HG02571 (cell line): ENCODE measurements at regions not wholly inside any gene's neighbourhood (a gene's known extent, or its start where the extent isn't known, plus 50 kb on each side); places are given as distances from the start of the nearest gene placed in this dataset.

Source experiments
- ATAC-seq: cut with Tn5 transposase; IDR thresholded peaks from one replicate; pipeline ENCODE4 v1.9.1; 2021; ENCODE audit warnings: mild to moderate bottlenecking, moderate library complexity; ENCODE audit not compliant: unreplicated experiment

DNA sequence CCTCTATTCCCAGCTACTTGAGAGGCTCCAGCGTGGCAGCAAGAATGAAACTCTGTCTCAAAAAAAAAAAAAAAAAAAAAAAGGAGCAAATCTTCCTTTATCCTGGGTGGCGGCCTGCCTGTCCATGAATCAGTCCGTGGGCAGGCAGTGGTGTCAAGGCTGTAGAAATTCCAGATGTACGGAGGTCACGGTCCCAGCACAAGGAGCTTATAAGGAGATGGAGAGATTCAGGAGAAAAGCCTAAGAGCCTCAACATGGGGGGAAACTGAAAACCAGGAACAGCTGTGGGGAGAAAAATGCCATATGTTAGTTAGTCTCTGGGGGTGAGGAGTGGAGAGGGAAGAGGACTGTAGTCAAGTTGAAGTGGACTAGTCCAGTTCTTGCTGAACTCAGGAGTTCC lies 130.5 kb upstream of the CRY1 start:
- no peak for ATAC-seq

DNA sequence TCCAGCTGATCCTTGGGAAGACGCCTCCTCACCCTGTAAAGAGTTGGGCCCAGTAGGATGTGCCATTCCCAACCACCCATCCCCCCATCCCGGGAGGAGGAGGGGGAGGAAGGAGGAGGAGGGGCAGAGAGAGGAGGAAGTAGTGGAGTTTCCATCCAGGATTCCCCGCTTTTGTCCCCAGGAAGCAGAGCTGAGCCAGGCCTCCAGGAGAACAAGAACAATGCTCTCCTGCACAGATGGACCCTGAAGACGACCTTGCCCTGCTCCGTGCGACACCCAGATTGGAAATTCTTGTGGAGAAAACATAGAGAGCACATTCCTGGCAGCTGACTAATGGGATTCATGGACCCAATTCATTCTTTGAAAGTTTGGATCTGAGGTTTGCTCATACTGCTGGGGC lies 132.3 kb upstream of the CRY1 start:
- ATAC-seq: no peak

DNA sequence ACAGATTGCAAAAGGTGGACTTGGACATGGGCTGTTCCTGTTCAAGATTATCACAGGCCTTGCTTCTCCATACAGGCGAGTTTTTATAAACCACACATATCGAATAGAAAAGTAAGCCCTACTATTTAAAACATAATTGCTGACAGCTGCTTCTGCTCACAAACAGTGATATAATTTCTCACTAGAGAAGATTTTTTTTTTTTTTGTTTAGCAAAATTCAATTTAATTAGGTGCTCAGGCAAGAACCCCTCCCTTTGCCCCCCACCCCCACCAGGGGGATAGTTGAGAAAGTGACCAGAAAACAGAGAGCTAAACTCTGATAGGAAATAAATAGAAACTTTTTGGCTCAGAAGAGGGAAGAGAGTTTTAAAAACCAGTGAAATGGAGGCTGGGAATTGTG lies 132.8 kb upstream of the CRY1 start:
- no peak for ATAC-seq

DNA sequence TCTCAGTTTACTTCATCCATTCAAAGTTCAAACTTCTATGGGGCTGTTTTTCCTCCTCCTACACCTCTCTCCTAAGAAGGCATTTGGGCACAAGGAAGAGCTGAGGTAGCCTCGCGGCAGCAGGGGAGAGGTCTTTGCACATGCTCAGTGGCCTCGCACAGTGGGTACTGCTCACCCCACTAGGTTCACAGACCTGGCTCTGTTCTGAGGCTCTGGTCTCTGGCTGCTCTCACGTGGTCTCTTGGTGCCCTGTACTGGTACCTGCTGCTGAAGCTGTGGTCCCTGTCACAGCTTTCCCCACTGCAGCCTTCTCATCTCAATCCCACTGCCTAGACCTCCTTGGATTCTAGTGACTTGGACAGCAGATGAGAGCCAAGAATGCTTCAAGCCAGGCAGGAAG lies 134.7 kb upstream of the CRY1 start:
- no peak for ATAC-seq

DNA sequence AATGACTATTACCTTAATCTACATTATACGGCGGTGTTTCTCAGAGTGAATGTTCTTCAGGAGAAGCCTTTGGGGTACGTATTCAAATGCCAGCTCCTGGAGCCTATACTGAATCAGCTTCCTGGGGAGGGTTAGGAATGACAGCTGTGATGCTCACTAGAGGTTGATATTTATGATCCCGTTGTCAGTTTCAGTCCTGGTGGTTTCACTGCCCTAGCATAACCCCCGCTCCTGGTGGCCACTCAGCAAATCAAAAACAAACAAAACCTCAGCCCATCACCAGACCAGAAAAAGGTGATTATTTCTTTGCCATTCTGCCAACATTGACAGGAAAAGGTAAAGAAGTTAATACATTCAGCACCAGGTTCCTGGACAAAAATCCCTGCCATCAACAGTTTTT lies 136.5 kb upstream of the CRY1 start:
- ATAC-seq: no peak

DNA sequence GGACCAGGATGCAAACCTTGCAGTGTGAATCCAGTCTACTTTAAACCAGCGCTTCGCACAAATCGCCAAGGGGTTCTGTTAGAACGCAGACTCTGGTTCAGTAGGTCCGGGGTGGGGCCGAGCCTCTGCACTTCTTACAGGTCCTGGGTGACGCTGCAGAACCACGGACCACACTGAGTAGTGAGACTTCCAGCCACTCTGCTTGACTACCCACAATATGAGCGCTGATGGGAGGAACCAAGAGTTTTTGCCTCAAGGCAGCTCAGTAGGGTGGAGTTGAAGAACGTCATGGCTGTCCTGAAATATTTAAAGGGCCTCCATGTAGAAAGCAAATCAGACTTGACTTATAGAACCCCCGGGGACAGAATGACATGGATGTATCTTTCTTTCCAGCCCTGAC lies 138.0 kb upstream of the CRY1 start:
- ATAC-seq: no peak

DNA sequence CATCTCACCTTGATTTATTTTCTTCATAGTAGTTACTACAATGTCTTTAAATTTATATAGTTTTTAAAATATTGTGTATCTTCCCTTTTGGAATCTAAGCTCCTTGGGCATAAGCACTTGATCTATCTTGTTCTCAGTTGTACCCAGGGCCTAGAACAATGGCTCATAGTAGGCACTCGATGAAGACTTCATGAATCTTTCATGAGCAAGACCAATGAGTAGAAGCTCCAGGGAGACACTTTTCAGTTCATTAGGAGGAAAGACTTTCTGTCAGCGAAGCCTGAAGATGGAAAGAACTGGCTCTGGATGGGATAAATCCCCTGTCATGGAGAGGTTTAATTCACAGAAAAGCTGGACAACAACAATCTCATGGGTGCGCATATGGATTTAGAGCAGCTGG lies 140.2 kb upstream of the CRY1 start:
- no peak for ATAC-seq

DNA sequence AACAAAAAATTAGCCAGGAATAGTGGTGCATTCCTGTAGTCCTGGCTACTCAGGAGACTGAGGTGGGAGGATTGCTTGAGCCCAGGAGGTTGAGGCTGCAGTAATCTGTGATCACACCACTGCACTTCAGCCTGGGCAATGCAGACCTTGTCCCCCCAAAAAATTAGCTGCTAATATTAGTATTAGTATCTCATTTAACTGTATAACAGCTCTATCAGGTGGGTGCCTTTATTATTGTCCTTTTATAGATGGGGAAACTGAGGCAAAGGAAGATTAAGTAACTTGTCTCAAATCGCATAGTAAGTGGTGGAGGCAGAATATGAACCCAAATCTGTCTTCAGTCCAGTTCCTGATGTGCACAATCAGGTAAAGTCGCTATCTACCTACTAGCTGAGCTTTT lies 142.3 kb upstream of the CRY1 start:
- no peak for ATAC-seq

DNA sequence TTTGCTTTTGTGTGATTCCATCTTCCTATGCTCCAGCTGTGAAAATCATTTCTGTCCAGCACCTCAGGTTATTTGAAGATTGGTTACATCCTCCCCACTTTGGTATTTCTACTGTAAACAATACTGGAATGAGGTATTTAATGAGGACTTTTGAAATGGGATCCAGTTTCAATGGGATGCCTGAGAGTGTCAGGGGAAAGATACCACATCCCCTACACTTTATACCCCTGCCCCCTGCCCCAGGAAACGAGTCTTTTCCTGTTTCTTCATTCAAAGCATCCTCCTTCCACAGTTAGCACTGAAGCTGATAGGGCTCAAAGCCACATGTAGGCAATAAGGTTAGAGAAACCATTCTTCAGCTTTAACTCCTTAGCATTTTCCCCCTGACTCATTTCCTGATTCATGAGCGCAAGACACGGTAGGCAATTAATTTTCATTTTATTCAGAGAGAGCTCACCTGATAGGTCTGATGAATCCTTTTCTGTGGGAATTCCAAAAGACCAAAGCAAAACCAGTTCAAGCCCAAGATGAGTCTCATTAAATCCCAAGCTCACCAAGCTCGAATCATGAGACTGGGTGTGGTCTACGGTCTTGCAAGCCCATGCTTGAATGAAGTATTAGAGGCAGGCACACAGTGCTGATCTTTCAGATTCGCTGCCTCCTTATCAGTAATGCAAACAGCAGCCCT lies 143.6 kb upstream of the CRY1 start:
- ATAC-seq: no peak

DNA sequence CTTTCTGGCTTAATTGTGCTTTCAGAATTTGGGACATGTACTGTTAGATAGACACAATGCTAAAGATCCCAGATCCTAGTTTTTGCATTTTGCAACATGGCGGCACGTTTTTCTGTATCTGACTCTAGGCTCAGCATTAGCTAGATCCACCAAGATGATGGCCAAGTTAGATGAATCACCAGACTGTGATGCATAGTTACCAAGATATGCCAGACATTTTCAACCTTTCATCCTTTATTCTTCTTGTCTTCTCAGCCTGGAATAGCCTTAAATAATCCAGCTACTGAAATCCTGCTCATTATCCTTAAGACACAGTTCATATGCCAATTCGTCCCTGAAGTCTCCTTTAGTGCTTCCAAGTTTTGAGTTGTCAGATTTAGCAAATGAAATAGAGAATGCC lies 144.9 kb upstream of the CRY1 start:
- ATAC-seq: no peak

DNA sequence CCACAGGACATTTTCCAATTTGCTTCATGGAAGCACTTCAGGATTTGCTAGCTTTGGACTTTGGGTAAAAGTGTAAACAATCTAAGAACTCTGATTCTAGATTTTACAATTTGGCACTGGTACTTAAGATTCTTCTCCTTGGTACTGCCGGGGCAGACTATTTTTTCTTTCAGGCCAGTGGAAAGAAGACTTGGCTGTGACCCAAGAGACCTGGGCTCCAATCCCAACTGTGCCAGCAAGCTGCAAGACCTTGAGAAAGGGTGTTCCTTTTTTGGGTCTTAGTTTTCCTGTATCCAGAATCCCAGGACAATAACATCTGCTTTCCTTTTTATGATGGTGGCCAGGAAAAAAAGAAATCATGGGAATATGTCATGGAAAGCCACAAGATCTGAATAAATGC lies 148.1 kb upstream of the CRY1 start:
- ATAC-seq: no peak

DNA sequence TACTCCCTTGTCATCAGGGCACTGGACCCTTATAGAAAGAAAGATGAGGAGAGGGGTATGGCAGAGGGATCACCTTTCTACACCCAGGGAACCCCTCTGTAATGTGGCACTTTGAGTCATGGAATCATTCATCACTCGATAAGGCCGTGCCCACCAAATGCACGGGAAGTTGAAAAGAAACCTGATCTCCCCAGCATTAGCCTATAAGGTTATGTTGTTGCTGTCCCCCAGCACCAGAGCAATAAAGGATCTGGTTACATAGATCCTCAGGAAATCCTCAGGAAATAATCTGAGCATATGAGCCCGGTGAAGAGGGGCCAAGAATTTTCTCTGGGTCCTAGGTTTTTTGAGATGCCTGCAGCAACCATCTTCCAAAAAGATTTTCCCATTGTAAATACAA lies 148.8 kb upstream of the CRY1 start:
- no peak for ATAC-seq

DNA sequence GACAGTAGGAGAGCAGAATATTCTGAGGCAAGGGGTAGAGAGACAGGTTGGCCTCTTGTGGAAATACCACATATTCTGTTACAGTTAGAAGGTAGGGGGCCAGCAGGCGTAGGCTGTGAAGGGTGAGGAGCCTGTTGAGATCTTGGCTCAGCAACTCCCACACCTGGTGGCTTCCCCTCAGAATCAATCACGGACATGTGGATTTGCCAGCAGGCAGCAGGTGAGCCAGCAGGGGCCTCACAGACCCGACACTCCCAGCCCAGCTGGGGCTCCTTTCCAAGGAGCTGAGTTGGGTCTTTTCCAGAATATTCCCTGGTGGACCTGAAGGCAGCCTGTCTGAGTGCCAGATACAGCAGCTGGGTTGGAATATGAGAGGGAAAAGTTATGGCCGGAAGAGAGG lies 150.0 kb upstream of the CRY1 start:
- no peak for ATAC-seq

DNA sequence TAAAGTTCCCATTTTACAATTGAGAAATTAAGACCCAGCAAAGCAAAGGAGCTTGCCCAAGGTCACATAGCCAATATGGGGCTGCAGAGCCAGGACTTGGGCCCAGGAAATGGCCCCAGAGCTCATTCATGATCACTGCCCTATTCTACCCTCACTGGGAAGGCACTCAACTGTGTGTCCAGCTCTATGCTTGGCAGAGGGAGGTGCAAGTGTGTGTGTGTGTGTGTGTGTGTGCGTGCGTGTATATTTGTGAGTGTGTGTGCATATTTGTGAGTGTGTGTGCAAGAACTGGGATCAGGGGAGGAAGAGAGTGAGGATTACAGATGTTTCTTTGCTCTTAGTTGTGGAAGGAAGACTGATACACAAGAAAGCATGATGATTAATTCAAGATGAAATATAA lies 151.2 kb upstream of the CRY1 start:
- no peak for ATAC-seq

DNA sequence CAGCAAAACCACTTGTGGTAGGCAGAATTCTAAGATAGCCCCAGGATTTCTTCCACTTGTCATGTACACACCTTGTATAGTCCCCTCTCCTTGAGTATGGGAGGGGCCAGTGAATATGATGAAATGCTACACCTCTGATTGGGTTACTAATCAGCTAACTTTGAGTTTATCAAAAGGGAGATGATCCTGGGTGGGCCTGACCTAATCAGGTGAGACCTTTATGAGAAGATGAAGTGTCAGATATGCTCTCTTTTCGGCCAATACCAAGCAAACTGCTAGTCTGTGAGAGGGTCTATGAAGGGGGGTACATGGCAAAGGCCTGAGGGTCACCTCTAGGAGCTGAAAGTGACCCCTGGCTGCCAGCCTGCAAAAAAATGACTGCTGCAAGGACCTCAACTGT lies 154.3 kb upstream of the CRY1 start:
- no peak for ATAC-seq

DNA sequence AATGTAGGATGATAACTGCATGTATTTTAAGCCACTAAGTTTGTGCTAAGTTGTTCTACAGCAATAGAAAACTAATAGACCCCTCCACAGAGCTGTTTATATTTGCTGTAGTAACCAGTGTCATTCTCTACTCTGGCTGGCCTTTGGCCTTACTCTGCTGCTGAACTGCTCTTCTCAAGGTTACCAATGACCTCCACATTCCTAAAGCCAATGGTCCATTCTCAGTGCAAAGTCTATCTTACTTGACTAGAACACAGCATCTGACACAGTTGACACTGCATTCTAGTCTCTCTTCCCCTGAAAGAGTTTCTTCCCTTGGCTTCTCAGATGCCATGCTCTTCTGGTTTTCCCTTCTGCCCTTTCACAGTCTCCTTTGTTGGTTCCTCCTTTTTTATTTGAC lies 154.8 kb upstream of the CRY1 start:
- no peak for ATAC-seq

DNA sequence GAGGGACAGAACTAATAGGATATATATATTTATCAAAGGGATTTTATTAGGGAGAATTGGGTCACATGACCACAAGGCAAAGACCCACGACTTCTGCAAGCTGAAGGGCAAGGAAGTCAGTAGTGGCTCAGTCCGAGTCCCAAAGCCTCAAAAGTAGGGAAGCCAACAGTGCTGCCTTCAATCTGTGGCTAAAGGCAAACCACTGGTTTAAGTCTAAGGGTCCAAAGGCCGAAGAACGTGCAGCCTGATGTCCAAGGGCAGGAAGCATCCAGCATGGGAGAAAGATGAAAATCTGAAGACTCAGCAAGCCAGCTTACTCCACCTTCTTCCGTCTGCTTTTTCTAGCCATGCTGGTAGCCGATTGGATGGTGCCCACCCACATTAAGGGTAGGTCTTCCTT lies 157.9 kb upstream of the CRY1 start:
- no peak for ATAC-seq

DNA sequence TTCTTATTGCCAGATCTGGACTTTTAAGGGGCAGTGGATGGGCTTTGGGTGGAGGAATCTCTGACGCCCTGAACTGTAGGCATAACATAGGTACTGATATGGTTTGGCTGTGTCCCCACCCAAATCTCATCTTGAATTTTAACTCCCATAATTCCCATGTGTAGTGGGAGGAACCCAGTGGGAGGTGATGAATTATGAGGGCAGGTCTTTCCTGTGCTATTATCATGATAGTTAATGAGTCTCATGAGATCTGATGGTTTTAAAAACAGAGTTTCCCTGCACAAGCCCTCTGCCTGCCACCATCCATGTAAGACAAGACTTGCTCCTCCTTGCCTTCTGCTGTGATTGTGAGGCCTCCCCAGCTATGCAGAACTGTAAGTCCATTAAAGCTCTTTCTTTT lies 160.0 kb upstream of the CRY1 start:
- no peak for ATAC-seq

DNA sequence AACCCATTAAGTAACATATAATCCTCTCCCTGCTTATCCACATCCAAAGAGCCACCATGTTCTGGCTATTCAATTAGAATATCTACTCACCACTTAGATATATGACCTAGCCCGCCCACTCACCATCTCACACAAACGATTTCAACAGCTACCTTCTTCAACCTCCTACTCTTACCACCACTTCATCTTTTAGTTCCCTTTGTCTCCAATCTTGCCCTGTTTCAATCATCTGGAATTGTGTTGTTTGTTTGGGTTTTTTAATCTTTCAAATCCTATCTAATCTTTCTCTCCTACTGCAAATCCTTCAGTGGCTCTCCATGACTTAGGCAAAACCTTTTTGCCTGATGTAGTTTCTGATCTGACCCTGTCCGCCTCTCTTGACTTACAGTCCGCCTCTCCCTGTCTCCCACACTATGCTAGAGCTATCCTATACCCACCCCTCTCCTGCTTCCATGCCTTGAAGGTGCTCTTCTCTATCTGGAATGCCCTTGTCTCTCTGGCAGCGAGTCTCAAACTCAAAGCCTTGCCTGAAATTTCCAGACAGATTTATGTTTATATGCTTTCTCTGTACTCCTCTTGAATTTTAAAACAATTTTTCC lies 161.0 kb upstream of the CRY1 start:
- no peak for ATAC-seq

DNA sequence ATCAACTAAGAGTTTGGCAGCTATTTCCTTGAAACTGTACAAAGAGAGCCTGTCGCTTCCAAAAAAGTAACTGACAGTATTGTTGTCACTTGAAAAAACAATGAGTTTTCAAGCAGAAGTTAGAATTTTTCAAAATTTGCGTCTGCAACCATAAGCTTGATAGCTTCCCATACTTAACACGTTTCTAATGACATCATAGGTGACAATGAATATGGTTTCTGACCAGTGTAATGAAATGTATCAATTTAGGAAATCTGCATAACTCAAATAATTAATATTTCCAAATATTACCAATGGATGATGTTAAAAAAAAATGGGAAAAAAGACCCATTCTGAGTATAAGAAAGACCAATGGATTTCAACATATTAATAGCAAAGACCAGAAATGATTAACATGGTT lies 165.4 kb upstream of the CRY1 start:
- no peak for ATAC-seq

DNA sequence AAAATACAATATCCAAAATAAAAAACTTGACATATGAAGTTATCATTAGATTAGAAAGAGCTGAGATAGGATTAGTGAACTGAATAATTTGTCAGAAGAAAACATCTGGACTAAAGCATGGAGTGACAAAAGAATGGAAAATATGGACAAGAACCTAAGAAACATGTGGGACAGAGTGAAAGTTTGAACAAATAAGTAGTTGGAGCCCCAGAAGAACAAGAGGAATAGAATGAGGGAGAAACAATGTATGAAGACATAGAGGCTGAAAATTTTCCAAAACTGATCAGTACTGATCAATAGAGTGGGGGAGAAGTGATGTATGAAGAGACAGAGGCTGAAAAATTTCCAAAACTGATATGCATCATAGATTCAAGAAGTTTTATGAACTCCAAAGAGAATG lies 170.6 kb upstream of the CRY1 start:
- ATAC-seq: no peak

DNA sequence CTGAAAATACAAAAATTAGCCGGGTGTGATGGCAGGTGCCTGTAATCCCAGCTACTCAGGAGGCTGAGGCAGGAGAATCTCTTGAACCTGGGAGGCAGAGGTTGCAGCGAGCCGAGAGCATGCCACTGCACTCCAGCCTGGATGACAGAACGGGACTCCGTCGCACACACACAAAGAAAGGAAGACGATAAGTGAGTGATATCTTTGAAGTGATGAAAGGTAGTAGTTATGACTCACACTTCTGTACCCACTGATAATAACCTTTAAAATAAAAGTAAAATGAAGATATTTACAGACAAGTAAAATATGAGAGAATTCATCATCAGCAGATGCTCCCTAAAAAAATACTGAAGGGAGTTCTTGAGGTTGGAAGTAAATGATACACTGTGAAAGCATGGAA lies 171.3 kb upstream of the CRY1 start:
- ATAC-seq: no peak

DNA sequence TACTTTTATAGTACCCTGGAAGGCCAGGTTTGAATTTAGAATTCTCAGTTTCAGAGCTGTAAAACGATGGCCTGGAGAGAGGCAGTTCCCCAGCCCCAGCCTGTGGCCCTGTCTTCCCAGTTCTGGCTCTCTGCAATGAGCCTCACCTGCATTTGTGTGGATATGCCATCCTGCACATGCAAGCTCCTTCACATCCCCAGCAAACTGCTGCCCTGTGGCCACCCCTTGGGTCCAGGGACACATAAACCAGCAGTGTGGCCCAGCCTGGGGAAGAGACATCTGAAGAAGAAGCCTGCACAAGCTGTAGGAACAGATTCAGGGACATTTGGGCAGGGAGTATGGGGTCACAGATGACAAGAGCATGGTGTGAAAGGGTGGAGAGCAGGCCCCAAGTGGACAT lies 174.3 kb upstream of the CRY1 start:
- ATAC-seq: no peak
